GM19455 (cell line): ENCODE measurements at regions not wholly inside any gene's neighbourhood (a gene's known extent, or its start where the extent isn't known, plus 50 kb on each side); places are given as distances from the start of the nearest gene placed in this dataset.
A peak's percentile ranks its signal among the peaks of the same experiment; 100 is the strongest.
"Not testable (repeated sequence)": the region's sequence is repeated elsewhere in the genome, so short reads cannot be mapped to it uniquely, and the experiment has no call there.

ENCODE experiments used
- ATAC-seq: cut with Tn5 transposase; IDR thresholded peaks from one replicate; pipeline ENCODE4 v1.9.1; 2021; ENCODE audit not compliant: unreplicated experiment

- ATAC-seq: no peak
These were observed 2371.8 kb upstream of the ACO1 start for GRCh38 chr9:30012622-30013021.

GRCh38 chr9:30015073-30015472 is 2369.4 kb upstream of the ACO1 start:
- no peak for ATAC-seq

GRCh38 chr9:30020161-30020560 is 2364.3 kb upstream of the ACO1 start:
- ATAC-seq: no peak

- ATAC-seq: no peak
These were observed 2348.7 kb upstream of the ACO1 start for GRCh38 chr9:30035761-30036160.

GRCh38 chr9:30036558-30036957 is 2347.9 kb upstream of the ACO1 start:
- ATAC-seq: no peak

- no peak for ATAC-seq
These were observed 2344.7 kb upstream of the ACO1 start for GRCh38 chr9:30039712-30040111.

GRCh38 chr9:30048396-30048795 is 2336.0 kb upstream of the ACO1 start:
- no peak for ATAC-seq

GRCh38 chr9:30058463-30058862 is 2326.0 kb upstream of the ACO1 start:
- ATAC-seq: no peak

- ATAC-seq: no peak
These were observed 2323.5 kb upstream of the ACO1 start for GRCh38 chr9:30060976-30061375.

GRCh38 chr9:30065888-30066287 is 2318.6 kb upstream of the ACO1 start:
- ATAC-seq: no peak

- not testable (repeated sequence) for ATAC-seq
These were observed 2315.2 kb upstream of the ACO1 start for GRCh38 chr9:30069236-30069635.

- no peak for ATAC-seq
These were observed 2309.4 kb upstream of the ACO1 start for GRCh38 chr9:30075022-30075421.

- ATAC-seq: peak; percentile 84
These were observed 2308.8 kb upstream of the ACO1 start for GRCh38 chr9:30075451-30076199.

GRCh38 chr9:30078195-30078594 is 2306.2 kb upstream of the ACO1 start:
- no peak for ATAC-seq

- no peak for ATAC-seq
These were observed 2295.0 kb upstream of the ACO1 start for GRCh38 chr9:30089428-30089827.

GRCh38 chr9:30103647-30104394 is 2280.6 kb upstream of the ACO1 start:
- no peak for ATAC-seq

- not testable (repeated sequence) for ATAC-seq
These were observed 2277.3 kb upstream of the ACO1 start for GRCh38 chr9:30107134-30107533.

GRCh38 chr9:30116673-30117217 is 2267.7 kb upstream of the ACO1 start:
- no peak for ATAC-seq

GRCh38 chr9:30120666-30121065 is 2263.8 kb upstream of the ACO1 start:
- ATAC-seq: no peak

- ATAC-seq: no peak
These were observed 2262.8 kb upstream of the ACO1 start for GRCh38 chr9:30121611-30122010.

GRCh38 chr9:30125881-30126280 is 2258.6 kb upstream of the ACO1 start:
- ATAC-seq: no peak

- no peak for ATAC-seq
These were observed 2257.1 kb upstream of the ACO1 start for GRCh38 chr9:30127371-30127770.
